Endothelial cell of umbilical vein (primary cell): ENCODE measurements at regions not wholly inside any gene's neighbourhood (a gene's known extent, or its start where the extent isn't known, plus 50 kb on each side); places are given as distances from the start of the nearest gene placed in this dataset.

ENCODE experiments used
- BruUV-seq: library from RNA; stranded (reverse); fragments of 400-500 nt; replicated peaks from 2 replicates; lab custom pipeline; 2021; lab: Mats Ljungman, UMichigan
- CTCF ChIA-PET: fragments of 300-600, 350-600 bp; sonication (Branson Sonifier 250); formaldehyde crosslinking; loops from one replicate; lab custom pipeline; 2021; ENCODE audit warnings: antibody characterized with exemption, inconsistent platforms; lab: Charles Lee
- POLR2A ChIA-PET: fragments of 300-600, 350-600 bp; sonication (Branson Sonifier 250); formaldehyde crosslinking; loops from one replicate; lab custom pipeline; 2021; ENCODE audit warnings: antibody characterized with exemption, inconsistent platforms; lab: Charles Lee
- DNase-seq: peaks from one replicate; pipeline ENCODE4 v3.0.0-alpha.2; 2011; ENCODE audit warnings: low read depth, low spot score
- FAIRE-seq: peaks from 2 replicates; lab custom pipeline; 2011; peaks lifted over from hg19 to GRCh38; lab: Jason Lieb, UNC
- H2AFZ ChIP-seq: 2 replicates; pipeline ENCODE4 v1.6.0; 2012; ENCODE audit warnings: low read depth, low read length, control low read depth, inconsistent platforms
- H3K27ac ChIP-seq: 2 replicates; pipeline ENCODE4 v1.5.1; 2011; ENCODE audit warnings: low read depth, mild to moderate bottlenecking, control low read depth, low read length, moderate library complexity; ENCODE audit not compliant: insufficient read depth
- H3K27me3 ChIP-seq, 2 experiments: 2 replicates each; pipeline versions ENCODE4 v1.6.0 to v1.6.1; 2011; ENCODE audit warnings: low read length in 2 of 2, mixed read lengths in 1 of 2; ENCODE audit not compliant: control insufficient read depth in 2 of 2, insufficient read depth in 2 of 2
- H3K36me3 ChIP-seq, 2 experiments: 2 replicates in 1 of 2; 3 replicates in 1 of 2; pipeline ENCODE4 v1.5.1; 2011; ENCODE audit warnings: low read length in 2 of 2, mild to moderate bottlenecking in 1 of 2, moderate library complexity in 1 of 2; ENCODE audit not compliant: control insufficient read depth in 2 of 2, insufficient read depth in 2 of 2; ENCODE audit errors: extremely low read depth in 1 of 2
- H3K4me1 ChIP-seq: 3 replicates; pipeline ENCODE4 v1.5.1; 2011; ENCODE audit warnings: mild to moderate bottlenecking, low read length; ENCODE audit not compliant: control insufficient read depth, insufficient read depth; ENCODE audit errors: extremely low read depth
- H3K4me2 ChIP-seq: 2 replicates; pipeline ENCODE4 v1.6.1; 2011; ENCODE audit warnings: low read length, control low read depth, mixed read lengths; ENCODE audit not compliant: insufficient read depth
- H3K4me3 ChIP-seq, 3 experiments: fragments of 200-600 bp in 1 of 3; sonication (generic), shearing (Covaris generic) in 1 of 3; replicated peaks in 1 of 3; 2 replicates each; pipeline ENCODE4 v1.5.1; 2011 to 2016; ENCODE audit warnings: control low read depth in 3 of 3, low read length in 3 of 3, mild to moderate bottlenecking in 2 of 3, inconsistent platforms in 1 of 3, low read depth in 1 of 3, moderate library complexity in 1 of 3; ENCODE audit not compliant: insufficient read depth in 1 of 3
- H3K79me2 ChIP-seq: 2 replicates; pipeline ENCODE4 v1.6.0; 2012; ENCODE audit warnings: low read length, inconsistent platforms; ENCODE audit not compliant: control insufficient read depth, insufficient read depth
- H3K9ac ChIP-seq: replicated peaks from 2 replicates; pipeline ENCODE3; 2011; ENCODE audit warnings: low read length, control low read depth; ENCODE audit not compliant: insufficient read depth; ENCODE audit errors: extremely low read depth
- H3K9me1 ChIP-seq: replicated peaks from 3 replicates; pipeline ENCODE4 v1.6.0; 2011; ENCODE audit warnings: mild to moderate bottlenecking, low read length; ENCODE audit not compliant: control insufficient read depth, insufficient read depth; ENCODE audit errors: extremely low read depth
- H3K9me3 ChIP-seq: replicated peaks from 2 replicates; pipeline ENCODE4 v1.5.1; 2012; ENCODE audit warnings: low read length, inconsistent platforms; ENCODE audit not compliant: control insufficient read depth, insufficient read depth
- H4K20me1 ChIP-seq: replicated peaks from 2 replicates; pipeline ENCODE3; 2011; ENCODE audit warnings: mild to moderate bottlenecking, low read length; ENCODE audit not compliant: control insufficient read depth, insufficient read depth; ENCODE audit errors: extremely low read depth
- CTCF ChIP-seq, 2 donors: IDR thresholded peaks; 1 replicate in 1 of 2; 2 replicates in 1 of 2; pipeline ENCODE4 v1.5.1; 2011; ENCODE audit warnings: low read length in 2 of 2, mild to moderate bottlenecking in 2 of 2, moderate library complexity in 2 of 2, control low read depth in 1 of 2, inconsistent platforms in 1 of 2, low read depth in 1 of 2; ENCODE audit not compliant: insufficient read depth in 1 of 2; ENCODE audit errors: extremely low read depth in 1 of 2
- EZH2 ChIP-seq: IDR thresholded peaks from 2 replicates; pipeline ENCODE4 v1.6.1; 2012; ENCODE audit warnings: borderline replicate concordance, low read depth, mild to moderate bottlenecking, moderate library complexity, low read length, inconsistent platforms; ENCODE audit not compliant: severe bottlenecking
- FOS ChIP-seq: IDR thresholded peaks from 2 replicates; pipeline ENCODE4 v1.6.1; 2011; ENCODE audit warnings: mild to moderate bottlenecking, low read length, moderate library complexity, borderline replicate concordance; ENCODE audit not compliant: insufficient read depth
- GATA2 ChIP-seq: IDR thresholded peaks from 2 replicates; pipeline ENCODE4 v1.7.0; 2011; ENCODE audit warnings: low read depth, mild to moderate bottlenecking, moderate library complexity, mixed read lengths, low read length; ENCODE audit not compliant: insufficient read length, insufficient read depth
- JUN ChIP-seq: IDR thresholded peaks from 2 replicates; pipeline ENCODE4 v1.6.1; 2011; ENCODE audit warnings: borderline replicate concordance, low read depth; ENCODE audit not compliant: insufficient read length, insufficient read depth
- MAX ChIP-seq: IDR thresholded peaks from 2 replicates; pipeline ENCODE4 v1.6.1; 2011; ENCODE audit not compliant: insufficient read depth, insufficient read length
- MYC ChIP-seq: IDR thresholded peaks from one replicate; pipeline ENCODE4 v1.6.1; 2011; ENCODE audit warnings: mild to moderate bottlenecking, low read depth, low read length
- POLR2A ChIP-seq: IDR thresholded peaks from 2 replicates; pipeline ENCODE4 v1.6.1; 2012; ENCODE audit warnings: low read depth, mild to moderate bottlenecking, control low read depth, low read length
- POLR2AphosphoS5 ChIP-seq: IDR thresholded peaks from 2 replicates; pipeline ENCODE4 v1.6.1; 2012; ENCODE audit warnings: low read depth, mild to moderate bottlenecking, control low read depth, low read length, moderate library complexity; ENCODE audit not compliant: insufficient read depth
- dilution Hi-C: fragments of 300-500 bp; cut with MboI; formaldehyde crosslinking; loops from one replicate; pipeline ENCODE4 v1.15.0; 2019; ENCODE audit warnings: low sequenced_read_pairs; ENCODE audit not compliant: extremely low pct_ligation_motif_present
- intact Hi-C: fragments of 100-400 bp; cut with micrococcal nuclease; formaldehyde crosslinking; loops from one replicate; pipeline ENCODE4 v1.10.0; 2022

- Histone ChIP-seq H3K27me3 (no peaks in the 10 kb centered on the region), H3K9ac (no peak overlapping the region), H3K27ac (no peak overlapping the region), H3K4me1 (no peaks in the 10 kb centered on the region), H3K9me3 (no peaks in the 10 kb centered on the region), H3K79me2 (no peaks in the 10 kb centered on the region), H3K4me3 (no peak overlapping the region), H3K9me1 (no peaks in the 10 kb centered on the region), H3K36me3 (no peaks in the 10 kb centered on the region), H4K20me1 (no peaks in the 10 kb centered on the region), H2AFZ (no peak overlapping the region), H3K4me2 (no peak overlapping the region)
- ChIA-PET POLR2A (no interaction called here), CTCF (interaction anchor here (1.5 kb wide), 1 partner anchor 10 kb away, joined by 4 read pairs; no protein-coding TSS in a partner anchor)
- TF ChIP-seq MYC = no peak
- no peak for TF ChIP-seq JUN
- no peak for TF ChIP-seq MAX
- TF ChIP-seq GATA2 = no peak
- no peak for TF ChIP-seq CTCF (IDR thresholded peaks at IDR 0.05; ENCODE audit: extremely low read depth in 1 of 2, insufficient read depth in 1 of 2, low read depth in 1 of 2, low read length in 2 of 2)
- TF ChIP-seq POLR2A = no peak
- TF ChIP-seq EZH2 = no peak
- TF ChIP-seq POLR2AphosphoS5 = no peak
- no peak for TF ChIP-seq FOS
- BruUV-seq = no TSS peak
- intact Hi-C loops (no loop called here), dilution Hi-C loops (no loop called here)
- DNase-seq (no peak), FAIRE-seq (no peak)
Measured at GRCh38 chr3:82005266-82005665, 243.8 kb upstream of the GBE1 start.
